ENCODE measurements at regions not wholly inside any gene's neighbourhood (a gene's known extent, or its start where the extent isn't known, plus 50 kb on each side); places are given as distances from the start of the nearest gene placed in this dataset.

GRCh38 chrX:65331371-65331770 lies 203.2 kb downstream of the LAS1L start:
- TF ChIP-seq ZNF274 (IDR thresholded peaks at IDR 0.05; ENCODE audit: low read depth, low read length) (no peak), SUZ12 (IDR thresholded peaks at IDR 0.05; ENCODE audit: extremely low read depth, insufficient read depth, insufficient read length) (no peak), YY1 (IDR thresholded peaks at IDR 0.05; ENCODE audit: insufficient read depth, insufficient read length) (no peak)

All from NT2/D1 (cell line).